Keratinocyte (primary cell): ENCODE measurements at regions not wholly inside any gene's neighbourhood (a gene's known extent, or its start where the extent isn't known, plus 50 kb on each side); places are given as distances from the start of the nearest gene placed in this dataset.

Experiments
- EZH2 ChIP-seq: IDR thresholded peaks from one replicate; pipeline ENCODE4 v1.6.1; 2012; ENCODE audit warnings: inconsistent platforms, mild to moderate bottlenecking, low read length, moderate library complexity
- TF ChIP-seq, protein P1 (sequence below), 3 experiments: IDR thresholded peaks in 1 of 3; conservative IDR thresholded peaks in 1 of 3; optimal IDR thresholded peaks in 1 of 3; 2 replicates in 2 of 3; 3 replicates in 1 of 3; pipeline versions ENCODE3 to v1.5.1; 2011; ENCODE audit warnings: low read length in 3 of 3, mild to moderate bottlenecking in 3 of 3, moderate library complexity in 2 of 3, control low read depth in 1 of 3, inconsistent platforms in 1 of 3; ENCODE audit not compliant: insufficient read depth in 2 of 3; ENCODE audit errors: extremely low read depth in 1 of 3

DNA sequence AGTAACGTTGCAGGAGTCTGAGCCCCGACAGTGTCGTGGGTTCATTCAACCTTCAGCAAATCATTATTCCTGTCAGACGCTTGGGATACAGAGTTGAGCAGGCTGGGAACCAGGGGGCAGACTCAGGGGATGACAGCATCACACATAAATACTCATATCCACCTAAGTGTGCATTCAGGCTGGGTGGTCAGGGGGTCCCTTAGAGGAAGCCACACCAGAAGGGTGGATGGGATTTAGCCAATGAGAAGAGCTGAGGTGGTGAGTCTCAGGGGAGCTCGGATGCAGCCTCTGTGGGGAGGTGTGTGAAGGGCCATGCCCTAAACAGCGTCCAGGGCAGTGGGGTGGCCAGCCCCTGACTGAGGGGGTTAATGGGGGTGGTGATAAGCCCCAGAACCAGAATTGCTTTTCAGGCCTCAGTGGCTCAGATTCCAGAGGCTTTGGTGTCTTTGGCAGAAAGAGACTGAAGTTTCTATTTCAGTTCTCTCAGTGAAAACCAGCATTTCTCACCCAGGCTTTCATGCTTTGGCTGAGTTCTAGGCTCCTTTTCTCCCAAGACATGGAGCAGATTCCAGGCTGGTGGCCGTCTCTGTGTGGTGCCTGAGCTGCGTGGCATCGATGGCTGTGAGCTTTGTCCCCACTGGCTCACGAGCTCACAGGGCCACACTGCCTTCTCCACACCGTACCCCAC, 83.9 kb upstream of the CLDN5 start:
- TF ChIP-seq, protein P1, sequence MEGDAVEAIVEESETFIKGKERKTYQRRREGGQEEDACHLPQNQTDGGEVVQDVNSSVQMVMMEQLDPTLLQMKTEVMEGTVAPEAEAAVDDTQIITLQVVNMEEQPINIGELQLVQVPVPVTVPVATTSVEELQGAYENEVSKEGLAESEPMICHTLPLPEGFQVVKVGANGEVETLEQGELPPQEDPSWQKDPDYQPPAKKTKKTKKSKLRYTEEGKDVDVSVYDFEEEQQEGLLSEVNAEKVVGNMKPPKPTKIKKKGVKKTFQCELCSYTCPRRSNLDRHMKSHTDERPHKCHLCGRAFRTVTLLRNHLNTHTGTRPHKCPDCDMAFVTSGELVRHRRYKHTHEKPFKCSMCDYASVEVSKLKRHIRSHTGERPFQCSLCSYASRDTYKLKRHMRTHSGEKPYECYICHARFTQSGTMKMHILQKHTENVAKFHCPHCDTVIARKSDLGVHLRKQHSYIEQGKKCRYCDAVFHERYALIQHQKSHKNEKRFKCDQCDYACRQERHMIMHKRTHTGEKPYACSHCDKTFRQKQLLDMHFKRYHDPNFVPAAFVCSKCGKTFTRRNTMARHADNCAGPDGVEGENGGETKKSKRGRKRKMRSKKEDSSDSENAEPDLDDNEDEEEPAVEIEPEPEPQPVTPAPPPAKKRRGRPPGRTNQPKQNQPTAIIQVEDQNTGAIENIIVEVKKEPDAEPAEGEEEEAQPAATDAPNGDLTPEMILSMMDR (optimal IDR thresholded peaks at IDR 0.05 in 1 of 3, IDR thresholded peaks at IDR 0.05 in 1 of 3, conservative IDR thresholded peaks at IDR 0.05 in 1 of 3; ENCODE audit: extremely low read depth in 1 of 3, insufficient read depth in 2 of 3, low read length in 3 of 3): no peak
- no peak for TF ChIP-seq EZH2
